DOHH2 (cell line): ENCODE measurements at regions not wholly inside any gene's neighbourhood (a gene's known extent, or its start where the extent isn't known, plus 50 kb on each side); places are given as distances from the start of the nearest gene placed in this dataset.

Source experiments
- H3F3A ChIP-seq: fragments of 200-600 bp; sonication (generic), shearing (Covaris generic); 2 replicates; pipeline ENCODE4 v1.6.0; 2016; ENCODE audit warnings: antibody characterized with exemption, mild to moderate bottlenecking; ENCODE audit not compliant: control insufficient read depth, insufficient read depth
- H3K27ac ChIP-seq: fragments of 200-600 bp; sonication (generic); 2 replicates; pipeline ENCODE4 v1.5.1; 2014; ENCODE audit warnings: low read depth, mild to moderate bottlenecking, low read length, moderate library complexity
- H3K27me3 ChIP-seq: fragments of 200-600 bp; sonication (generic); 2 replicates; pipeline ENCODE4 v1.6.1; 2014; ENCODE audit warnings: mild to moderate bottlenecking, low read length, mixed read lengths; ENCODE audit not compliant: control insufficient read depth
- H3K36me3 ChIP-seq: fragments of 200-600 bp; sonication (generic); 2 replicates; pipeline ENCODE4 v1.6.1; 2014; ENCODE audit warnings: mild to moderate bottlenecking, low read length, moderate library complexity, mixed read lengths; ENCODE audit not compliant: control insufficient read depth
- H3K4me1 ChIP-seq: fragments of 200-600 bp; sonication (generic); 2 replicates; pipeline ENCODE4 v1.6.1; 2014; ENCODE audit warnings: mild to moderate bottlenecking, low read length, mixed read lengths; ENCODE audit not compliant: control insufficient read depth
- H3K4me2 ChIP-seq: fragments of 200-600 bp; sonication (generic); 2 replicates; pipeline ENCODE4 v1.6.0; 2014; ENCODE audit warnings: mild to moderate bottlenecking, low read length, moderate library complexity
- H3K4me3 ChIP-seq: fragments of 200-600 bp; sonication (generic); 2 replicates; pipeline ENCODE4 v1.5.1; 2014; ENCODE audit warnings: mild to moderate bottlenecking, low read length, mixed read lengths
- H3K79me2 ChIP-seq: fragments of 200-600 bp; sonication (generic); 2 replicates; pipeline ENCODE4 v1.6.1; 2014; ENCODE audit warnings: mild to moderate bottlenecking, low read length, mixed read lengths; ENCODE audit not compliant: control insufficient read depth
- H3K9me2 ChIP-seq: fragments of 200-600 bp; sonication (generic); replicated peaks from 2 replicates; pipeline ENCODE4 v1.6.1; 2014; ENCODE audit warnings: mild to moderate bottlenecking, low read length, mixed read lengths; ENCODE audit not compliant: control insufficient read depth
- H3K9me3 ChIP-seq: fragments of 200-600 bp; sonication (generic); 2 replicates; pipeline ENCODE4 v1.6.1; 2014; ENCODE audit warnings: antibody characterized with exemption, low read length, mixed read lengths; ENCODE audit not compliant: control insufficient read depth, insufficient read depth
- H4K20me1 ChIP-seq: fragments of 200-600 bp; sonication (generic); 2 replicates; pipeline ENCODE4 v1.6.0; 2014; ENCODE audit warnings: low read depth, mild to moderate bottlenecking, antibody characterized with exemption, low read length, moderate library complexity; ENCODE audit not compliant: control insufficient read depth, insufficient read depth
- CTCF ChIP-seq: fragments of 200-600 bp; sonication (generic); IDR thresholded peaks from one replicate; pipeline ENCODE4 v1.5.1; 2014; ENCODE audit warnings: antibody characterized with exemption, mild to moderate bottlenecking, low read depth, low read length; ENCODE audit not compliant: poor library complexity, severe bottlenecking
- EZH2phosphoT487 ChIP-seq: fragments of 200-600 bp; sonication (generic); IDR thresholded peaks from 2 replicates; pipeline ENCODE4 v1.6.1; 2017; ENCODE audit warnings: borderline replicate concordance, mild to moderate bottlenecking, antibody characterized with exemption, low read length, moderate library complexity, mixed read lengths

- TF ChIP-seq EZH2phosphoT487, result no peak
- TF ChIP-seq CTCF, result no peak
Measured at GRCh38 chr21:19440792-19441655, 1037.4 kb upstream of the TMPRSS15 start.

GRCh38 chr21:19458295-19458694 lies 1054.7 kb upstream of the TMPRSS15 start:
- Histone ChIP-seq H3K9me3 (peaks cover 4% of the 10 kb centered on the region; the same call in 1 of the 2 replicates), H3K27me3 (no peaks in the 10 kb centered on the region), H3K4me2 (no peak overlapping the region), H3K4me3 (no peak overlapping the region), H3K9me2 (no peaks in the 10 kb centered on the region), H4K20me1 (no peaks in the 10 kb centered on the region), H3K36me3 (no peaks in the 10 kb centered on the region), H3K27ac (no peak overlapping the region), H3K4me1 (no peaks in the 10 kb centered on the region), H3F3A (no peaks in the 10 kb centered on the region), H3K79me2 (no peaks in the 10 kb centered on the region)
- TF ChIP-seq CTCF (no peak), EZH2phosphoT487 (no peak)

More at GRCh38 chr21:19440792-19441655, 1037.4 kb upstream of the TMPRSS15 start:
- Histone ChIP-seq H3K9me2 (no peaks in the 10 kb centered on the region), H3K4me3 (no peak overlapping the region), H4K20me1 (no peaks in the 10 kb centered on the region), H3K27ac (no peak overlapping the region), H3K36me3 (no peaks in the 10 kb centered on the region), H3K9me3 (no peaks in the 10 kb centered on the region), H3K79me2 (no peaks in the 10 kb centered on the region), H3K27me3 (no peaks in the 10 kb centered on the region), H3F3A (no peaks in the 10 kb centered on the region), H3K4me1 (no peaks in the 10 kb centered on the region), H3K4me2 (no peak overlapping the region)

GRCh38 chr21:19461481-19462205 lies 1058.1 kb upstream of the TMPRSS15 start:
- Histone ChIP-seq H3K4me2 (no peak overlapping the region), H3K27ac (no peak overlapping the region), H3K9me3 (no peaks in the 10 kb centered on the region; the same call in 1 of the 2 replicates), H3F3A (no peaks in the 10 kb centered on the region), H3K9me2 (no peaks in the 10 kb centered on the region), H3K4me1 (no peaks in the 10 kb centered on the region), H4K20me1 (no peaks in the 10 kb centered on the region), H3K4me3 (no peak overlapping the region), H3K27me3 (no peaks in the 10 kb centered on the region), H3K36me3 (no peaks in the 10 kb centered on the region), H3K79me2 (no peaks in the 10 kb centered on the region)
- TF ChIP-seq CTCF, result no peak
- TF ChIP-seq EZH2phosphoT487, result no peak
